ENCODE measurements at regions not wholly inside any gene's neighbourhood (a gene's known extent, or its start where the extent isn't known, plus 50 kb on each side); places are given as distances from the start of the nearest gene placed in this dataset.

DNA sequence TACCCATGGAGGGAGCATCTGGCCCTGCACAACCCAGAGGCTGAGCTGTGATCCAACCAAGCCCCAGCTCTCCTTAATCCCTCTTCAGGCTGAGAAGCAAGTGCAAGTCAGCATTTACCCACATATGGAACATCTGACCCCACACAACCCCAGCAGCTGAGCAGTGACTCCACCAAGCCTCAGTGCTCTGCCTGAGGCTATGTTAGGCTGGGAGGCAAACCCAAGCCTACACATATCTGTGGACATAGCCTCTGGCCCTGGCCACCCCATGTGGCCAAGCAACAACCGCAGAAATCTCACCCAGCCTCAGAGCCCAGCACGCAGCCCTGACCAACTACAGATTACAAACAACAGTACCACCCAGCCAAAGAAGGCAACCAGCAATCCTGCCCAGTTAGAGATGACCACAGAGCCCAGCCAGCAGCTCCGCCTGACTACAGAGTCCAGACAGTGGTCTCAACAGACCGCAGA, 142.8 kb downstream of the NUAK1 start:
- Histone ChIP-seq H3K27me3 (ENCODE audit: insufficient read depth, low read depth, severe bottlenecking) (no peaks in the 10 kb centered on the region), H3K9me3 (ENCODE audit: severe bottlenecking) (no peaks in the 10 kb centered on the region)
- peak; percentile 90 for DNase-seq

DNA sequence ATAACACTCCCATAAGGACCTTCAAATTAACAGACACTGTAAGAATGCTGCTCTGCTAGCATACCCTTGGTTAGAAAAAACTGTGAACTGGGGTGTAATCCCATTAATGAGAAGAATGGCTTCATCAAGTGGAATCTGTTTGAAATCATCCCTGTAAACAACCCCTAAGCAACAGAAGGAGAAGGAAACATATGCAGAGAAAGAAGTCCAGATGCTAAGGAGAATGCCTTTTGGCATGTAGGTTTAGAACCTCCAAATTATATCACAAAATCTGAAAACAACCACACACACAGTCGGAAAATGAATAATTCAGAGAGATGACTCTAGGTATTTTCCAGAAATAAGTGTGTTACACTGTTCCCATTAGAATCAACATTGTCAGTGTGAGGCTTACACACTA, 140.2 kb downstream of the NUAK1 start:
- no peaks in the 10 kb centered on the region for H3K27me3 ChIP-seq (ENCODE audit: insufficient read depth, low read depth, severe bottlenecking)
- H3K4me3 ChIP-seq (ENCODE audit: low read depth, low read length), result no peak overlapping the region
- no peaks in the 10 kb centered on the region for H3K9me3 ChIP-seq (ENCODE audit: severe bottlenecking)
- no peak overlapping the region for H3K27ac ChIP-seq
- no peak for DNase-seq
- no peaks in the 10 kb centered on the region for H3K36me3 ChIP-seq
- TF ChIP-seq, protein P1, sequence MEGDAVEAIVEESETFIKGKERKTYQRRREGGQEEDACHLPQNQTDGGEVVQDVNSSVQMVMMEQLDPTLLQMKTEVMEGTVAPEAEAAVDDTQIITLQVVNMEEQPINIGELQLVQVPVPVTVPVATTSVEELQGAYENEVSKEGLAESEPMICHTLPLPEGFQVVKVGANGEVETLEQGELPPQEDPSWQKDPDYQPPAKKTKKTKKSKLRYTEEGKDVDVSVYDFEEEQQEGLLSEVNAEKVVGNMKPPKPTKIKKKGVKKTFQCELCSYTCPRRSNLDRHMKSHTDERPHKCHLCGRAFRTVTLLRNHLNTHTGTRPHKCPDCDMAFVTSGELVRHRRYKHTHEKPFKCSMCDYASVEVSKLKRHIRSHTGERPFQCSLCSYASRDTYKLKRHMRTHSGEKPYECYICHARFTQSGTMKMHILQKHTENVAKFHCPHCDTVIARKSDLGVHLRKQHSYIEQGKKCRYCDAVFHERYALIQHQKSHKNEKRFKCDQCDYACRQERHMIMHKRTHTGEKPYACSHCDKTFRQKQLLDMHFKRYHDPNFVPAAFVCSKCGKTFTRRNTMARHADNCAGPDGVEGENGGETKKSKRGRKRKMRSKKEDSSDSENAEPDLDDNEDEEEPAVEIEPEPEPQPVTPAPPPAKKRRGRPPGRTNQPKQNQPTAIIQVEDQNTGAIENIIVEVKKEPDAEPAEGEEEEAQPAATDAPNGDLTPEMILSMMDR (IDR thresholded peaks at IDR 0.05; ENCODE audit: low read depth, low read length), result no peak

More for the DNA sequence above, 142.8 kb downstream of the NUAK1 start:
- Histone ChIP-seq H3K27ac (no peak overlapping the region), H3K4me3 (ENCODE audit: low read depth, low read length) (no peak overlapping the region), H3K36me3 (no peaks in the 10 kb centered on the region)
- TF ChIP-seq, protein P1 (IDR thresholded peaks at IDR 0.05; ENCODE audit: low read depth, low read length), result no peak

DNA sequence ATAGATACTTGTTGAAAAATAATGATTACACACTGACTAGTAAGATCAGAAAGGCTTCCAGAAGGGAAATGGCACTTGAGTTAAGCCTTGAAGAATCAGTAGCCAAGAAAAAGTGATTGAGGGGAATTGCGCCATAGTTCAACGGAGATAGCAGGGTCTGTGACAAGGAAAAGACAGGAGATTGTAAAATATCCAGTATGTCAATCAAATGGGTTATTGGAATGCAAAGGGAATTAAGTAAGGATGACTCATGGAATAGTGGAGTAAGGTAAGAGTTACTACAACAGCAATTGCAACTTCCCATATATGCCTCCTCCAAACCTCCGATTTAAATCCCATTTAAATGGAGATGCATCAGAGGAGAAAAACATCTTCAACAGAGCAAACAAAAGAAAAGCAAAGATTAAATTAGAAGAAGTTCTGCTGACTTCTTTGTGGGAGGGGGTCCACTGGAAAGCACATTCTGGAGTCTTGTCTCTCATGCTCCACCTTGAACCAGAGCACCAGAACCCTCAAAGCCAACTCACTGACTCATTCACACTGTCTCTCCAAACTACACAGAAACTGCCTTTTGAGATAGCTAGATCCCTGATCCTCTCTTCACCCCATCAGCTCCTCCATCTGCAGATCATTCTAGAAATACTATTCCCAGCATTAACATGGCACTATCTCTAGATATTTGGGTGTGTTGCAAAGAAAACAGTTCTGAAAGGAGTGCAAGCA, 138.2 kb downstream of the NUAK1 start:
- Histone ChIP-seq H3K9me3 (ENCODE audit: severe bottlenecking) (no peaks in the 10 kb centered on the region), H3K27me3 (ENCODE audit: insufficient read depth, low read depth, severe bottlenecking) (no peaks in the 10 kb centered on the region), H3K36me3 (no peaks in the 10 kb centered on the region), H3K27ac (no peak overlapping the region), H3K4me3 (ENCODE audit: low read depth, low read length) (no peak overlapping the region)
- TF ChIP-seq, protein P1 (IDR thresholded peaks at IDR 0.05; ENCODE audit: low read depth, low read length), result no peak
- no peak for DNase-seq

DNA sequence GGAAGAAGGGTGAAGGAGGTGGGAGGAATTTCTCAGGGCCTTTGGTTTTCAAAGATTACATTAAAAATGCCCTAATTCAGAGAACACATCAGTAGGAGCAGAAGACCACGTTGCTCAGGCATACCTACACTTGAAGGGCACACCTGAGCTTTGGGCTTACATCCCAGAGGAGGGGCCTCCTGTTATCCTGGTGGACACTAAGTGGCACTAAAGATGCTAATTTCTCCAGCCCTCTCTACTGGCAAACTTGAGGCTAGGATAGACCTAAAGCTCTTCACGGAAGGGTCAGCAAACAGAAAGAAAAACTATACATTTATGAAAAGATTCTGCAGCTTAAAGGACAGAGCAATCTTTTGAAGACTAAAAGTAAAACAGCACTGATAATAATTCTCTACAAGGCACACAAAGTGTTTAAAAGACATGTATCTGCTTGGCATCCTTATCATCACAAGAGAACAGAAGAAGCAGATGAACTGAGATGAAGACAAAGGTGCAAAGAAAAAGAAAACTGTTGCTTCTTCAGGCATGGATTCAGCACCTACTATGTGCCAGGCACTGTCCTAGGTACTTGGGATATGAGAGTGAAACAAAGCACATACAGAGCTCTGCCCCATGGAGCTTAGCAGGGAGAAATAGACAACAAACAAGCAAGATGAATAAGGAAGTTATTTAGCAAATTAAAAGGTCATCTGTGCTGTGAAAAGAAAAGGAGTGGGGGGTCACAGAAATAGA, 137.5 kb downstream of the NUAK1 start:
- TF ChIP-seq, protein P1 (IDR thresholded peaks at IDR 0.05; ENCODE audit: low read depth, low read length), result no peak
- no peak overlapping the region for H3K27ac ChIP-seq
- H3K27me3 ChIP-seq (ENCODE audit: insufficient read depth, low read depth, severe bottlenecking), result no peaks in the 10 kb centered on the region
- H3K9me3 ChIP-seq (ENCODE audit: severe bottlenecking), result no peaks in the 10 kb centered on the region
- DNase-seq, result no peak
- no peak overlapping the region for H3K4me3 ChIP-seq (ENCODE audit: low read depth, low read length)
- no peaks in the 10 kb centered on the region for H3K36me3 ChIP-seq

DNA sequence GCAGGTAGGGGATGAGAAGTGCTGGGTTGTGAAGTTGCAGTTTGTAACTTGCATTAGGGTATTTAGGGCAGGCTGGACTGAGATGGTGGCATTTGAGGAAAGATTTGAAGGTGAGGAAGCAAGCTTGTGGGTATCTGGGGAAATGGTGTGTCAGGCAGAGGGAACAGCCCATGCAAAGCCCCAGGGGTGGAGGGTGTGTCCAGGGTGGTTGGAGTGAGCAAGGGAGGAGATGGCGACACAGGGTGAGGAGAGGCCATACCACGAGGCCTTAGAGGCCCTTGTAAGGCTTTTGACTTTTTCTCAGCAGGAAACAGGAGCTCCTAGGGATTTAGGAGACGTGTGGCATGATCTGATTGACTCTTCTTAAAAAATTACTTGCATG, 136.9 kb downstream of the NUAK1 start:
- TF ChIP-seq, protein P1 (IDR thresholded peaks at IDR 0.05; ENCODE audit: low read depth, low read length), result no peak
- no peaks in the 10 kb centered on the region for H3K36me3 ChIP-seq
- H3K27me3 ChIP-seq (ENCODE audit: insufficient read depth, low read depth, severe bottlenecking), result no peaks in the 10 kb centered on the region
- H3K27ac ChIP-seq, result no peak overlapping the region
- no peak overlapping the region for H3K4me3 ChIP-seq (ENCODE audit: low read depth, low read length)
- no peak for DNase-seq
- no peaks in the 10 kb centered on the region for H3K9me3 ChIP-seq (ENCODE audit: severe bottlenecking)

All from WERI-Rb-1 (cell line).